Astrocyte of the cerebellum (primary cell): ENCODE measurements at regions not wholly inside any gene's neighbourhood (a gene's known extent, or its start where the extent isn't known, plus 50 kb on each side); places are given as distances from the start of the nearest gene placed in this dataset.

Experiments used
- DNase-seq: peaks from one replicate; pipeline ENCODE4 v3.0.0-alpha.2; 2011; ENCODE audit warnings: low read depth
- H3K4me3 ChIP-seq: 2 replicates; pipeline ENCODE4 v1.5.1; 2011; ENCODE audit warnings: mild to moderate bottlenecking, low read depth, low read length, moderate library complexity
- in situ Hi-C: cut with HindIII; loops from 2 replicates; pipeline ENCODE4 v1.10.0; 2017; ENCODE audit warnings: low sequenced_read_pairs
- TF ChIP-seq, protein P1 (sequence below): IDR thresholded peaks from 2 replicates; pipeline ENCODE4 v1.5.1; 2012; ENCODE audit warnings: low read length, low read depth, moderate library complexity, mild to moderate bottlenecking; ENCODE audit errors: missing control alignments

DNA sequence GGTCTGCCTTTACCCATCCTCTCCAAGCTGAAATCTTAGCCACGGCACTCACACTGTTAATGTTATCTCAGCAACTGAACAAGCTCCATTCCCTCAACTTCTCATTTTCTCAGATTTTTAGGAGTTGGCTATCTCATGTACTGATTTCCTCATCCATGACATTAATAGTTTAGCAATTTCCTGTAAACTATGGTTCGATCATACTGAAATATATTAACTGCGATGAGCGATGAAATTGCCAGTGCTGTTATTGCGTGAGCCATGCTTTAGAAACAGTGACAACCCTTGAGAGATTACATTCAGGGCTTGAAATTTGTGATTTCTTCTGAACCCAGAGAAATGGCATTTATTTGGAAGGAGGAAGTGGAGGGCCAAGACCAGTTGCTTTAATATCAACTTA is 223.7 kb downstream of the GPAT3 start:
- in situ Hi-C loops, result no loop called here
- no peak overlapping the region for H3K4me3 ChIP-seq
- DNase-seq, result no peak
- TF ChIP-seq, protein P1, sequence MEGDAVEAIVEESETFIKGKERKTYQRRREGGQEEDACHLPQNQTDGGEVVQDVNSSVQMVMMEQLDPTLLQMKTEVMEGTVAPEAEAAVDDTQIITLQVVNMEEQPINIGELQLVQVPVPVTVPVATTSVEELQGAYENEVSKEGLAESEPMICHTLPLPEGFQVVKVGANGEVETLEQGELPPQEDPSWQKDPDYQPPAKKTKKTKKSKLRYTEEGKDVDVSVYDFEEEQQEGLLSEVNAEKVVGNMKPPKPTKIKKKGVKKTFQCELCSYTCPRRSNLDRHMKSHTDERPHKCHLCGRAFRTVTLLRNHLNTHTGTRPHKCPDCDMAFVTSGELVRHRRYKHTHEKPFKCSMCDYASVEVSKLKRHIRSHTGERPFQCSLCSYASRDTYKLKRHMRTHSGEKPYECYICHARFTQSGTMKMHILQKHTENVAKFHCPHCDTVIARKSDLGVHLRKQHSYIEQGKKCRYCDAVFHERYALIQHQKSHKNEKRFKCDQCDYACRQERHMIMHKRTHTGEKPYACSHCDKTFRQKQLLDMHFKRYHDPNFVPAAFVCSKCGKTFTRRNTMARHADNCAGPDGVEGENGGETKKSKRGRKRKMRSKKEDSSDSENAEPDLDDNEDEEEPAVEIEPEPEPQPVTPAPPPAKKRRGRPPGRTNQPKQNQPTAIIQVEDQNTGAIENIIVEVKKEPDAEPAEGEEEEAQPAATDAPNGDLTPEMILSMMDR, result no peak

DNA sequence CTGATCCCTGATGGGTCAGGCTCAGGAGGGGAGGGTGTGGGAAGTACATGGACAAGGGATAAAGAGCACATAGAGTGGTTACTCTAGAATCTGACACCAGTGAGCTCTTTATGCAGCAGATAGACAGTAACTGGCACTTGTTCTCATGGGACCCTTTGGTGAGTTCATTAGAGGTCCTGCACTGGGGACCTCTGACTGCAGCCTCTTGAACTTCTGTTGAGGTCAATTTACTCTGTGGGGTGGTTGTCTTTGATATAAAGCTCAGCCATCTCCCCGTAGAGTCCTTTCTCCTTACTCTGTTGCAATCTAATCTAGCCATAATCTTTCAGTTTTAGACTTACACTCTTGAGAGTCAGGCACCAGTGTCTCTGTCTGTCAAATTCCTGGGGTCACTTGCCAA is 222.4 kb downstream of the GPAT3 start:
- H3K4me3 ChIP-seq, result no peak overlapping the region
- in situ Hi-C loops, result no loop called here
- DNase-seq, result no peak
- TF ChIP-seq, protein P1, result no peak

DNA sequence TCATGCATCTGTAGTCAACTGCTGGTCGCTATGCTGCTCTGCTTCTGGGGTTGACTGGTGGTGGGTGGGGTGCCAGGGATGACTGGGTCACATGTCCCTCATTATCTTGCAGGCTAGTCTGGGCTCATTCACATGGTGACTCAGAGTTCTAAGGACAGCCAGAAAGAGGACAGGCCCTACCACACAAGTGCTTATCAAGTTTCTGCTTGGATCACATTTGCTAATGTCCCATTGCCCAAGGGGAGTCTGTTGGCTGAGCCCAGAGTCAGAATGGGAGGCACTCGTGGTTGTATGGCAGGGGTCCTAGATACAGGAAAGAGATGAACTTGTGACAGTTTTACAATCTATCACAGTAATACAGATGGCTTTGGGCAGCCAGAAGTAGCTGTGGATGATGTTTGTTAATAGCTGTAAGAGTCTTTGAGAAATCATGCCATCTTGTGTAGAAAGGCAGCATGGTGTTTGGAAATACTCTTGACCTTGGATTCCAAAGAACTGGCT is 221.3 kb downstream of the GPAT3 start:
- no peak overlapping the region for H3K4me3 ChIP-seq
- TF ChIP-seq, protein P1, result no peak
- in situ Hi-C loops, result no loop called here
- DNase-seq, result no peak

DNA sequence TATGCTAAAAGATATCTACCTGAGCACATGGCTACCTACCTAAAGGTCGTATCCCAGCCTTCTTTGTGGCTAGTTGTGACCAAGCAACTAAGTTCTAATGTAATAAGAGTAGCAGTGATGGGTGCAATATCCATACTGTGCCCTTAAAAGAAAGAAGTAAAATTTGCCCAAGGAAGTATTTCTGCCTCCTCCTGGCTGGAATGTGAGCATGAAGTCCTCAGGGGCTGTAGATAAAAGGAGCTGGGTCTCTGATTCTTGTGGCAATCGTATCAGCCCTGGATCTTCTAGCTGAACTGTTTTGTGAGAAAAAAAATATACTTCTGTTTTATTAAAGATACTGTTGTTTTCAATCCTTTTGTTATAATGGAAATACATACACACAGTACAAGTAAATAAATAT is 217.4 kb downstream of the GPAT3 start:
- no peak overlapping the region for H3K4me3 ChIP-seq
- TF ChIP-seq, protein P1, result no peak

GRCh38 chr4:83751336-83751949 is 215.5 kb downstream of the GPAT3 start:
- no peak overlapping the region for H3K4me3 ChIP-seq
- TF ChIP-seq, protein P1, result no peak
- in situ Hi-C loops, result no loop called here
- no peak for DNase-seq

More for the DNA sequence above, 217.4 kb downstream of the GPAT3 start:
- in situ Hi-C loops, result no loop called here
- no peak for DNase-seq

DNA sequence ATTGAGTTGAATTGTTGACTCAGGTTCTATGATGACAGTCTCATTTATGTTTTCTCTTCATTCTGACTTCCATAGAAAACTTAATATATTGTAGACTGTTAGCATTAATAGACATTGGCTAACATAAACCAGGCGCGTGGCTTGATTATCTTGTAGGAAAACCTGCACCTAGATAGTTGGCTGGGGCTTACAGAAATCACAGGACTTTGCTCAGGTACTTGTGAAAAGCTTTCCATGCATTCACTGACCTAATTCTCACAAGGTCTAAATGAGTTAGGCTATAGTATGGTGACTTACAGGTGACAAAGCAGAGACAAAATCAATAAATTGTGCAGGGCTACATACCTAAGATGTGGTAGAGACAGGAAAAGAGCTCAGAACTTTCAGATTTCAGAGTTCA is 212.8 kb downstream of the GPAT3 start:
- no peak overlapping the region for H3K4me3 ChIP-seq
- TF ChIP-seq, protein P1, result no peak
- no peak for DNase-seq
- in situ Hi-C loops, result no loop called here

GRCh38 chr4:83738895-83739294 is 203.0 kb downstream of the GPAT3 start:
- in situ Hi-C loops, result no loop called here
- TF ChIP-seq, protein P1, result no peak
- no peak overlapping the region for H3K4me3 ChIP-seq
- DNase-seq, result no peak
